GM21737 (cell line): ENCODE measurements at regions not wholly inside any gene's neighbourhood (a gene's known extent, or its start where the extent isn't known, plus 50 kb on each side); places are given as distances from the start of the nearest gene placed in this dataset.
A peak's percentile ranks its signal among the peaks of the same experiment; 100 is the strongest.

Experiments used
- ATAC-seq: cut with Tn5 transposase; IDR thresholded peaks from one replicate; pipeline ENCODE4 v1.9.1; 2021; ENCODE audit warnings: mild to moderate bottlenecking, moderate library complexity; ENCODE audit not compliant: unreplicated experiment

GRCh38 chr6:25035512-25036435 is 100.0 kb upstream of the RIPOR2 start:
- no peak for ATAC-seq

GRCh38 chr6:25036461-25036860 is 100.7 kb upstream of the RIPOR2 start:
- ATAC-seq: no peak

- ATAC-seq: no peak
These were observed 102.5 kb upstream of the RIPOR2 start for GRCh38 chr6:25038300-25038699.

GRCh38 chr6:25038999-25039398 is 103.2 kb upstream of the RIPOR2 start:
- ATAC-seq: no peak

GRCh38 chr6:25041485-25042035 is 105.8 kb upstream of the RIPOR2 start:
- ATAC-seq: peak; percentile 32

GRCh38 chr6:25042036-25042521 is 106.3 kb upstream of the RIPOR2 start:
- peak; percentile 67 for ATAC-seq

- ATAC-seq: peak; percentile 26
These were observed 106.8 kb upstream of the RIPOR2 start for GRCh38 chr6:25042536-25042935.

- ATAC-seq: no peak
These were observed 107.4 kb upstream of the RIPOR2 start for GRCh38 chr6:25042984-25043725.

- no peak for ATAC-seq
These were observed 108.1 kb upstream of the RIPOR2 start for GRCh38 chr6:25043892-25044291.

GRCh38 chr6:25046942-25047341 is 111.2 kb upstream of the RIPOR2 start:
- ATAC-seq: no peak

- no peak for ATAC-seq
These were observed 114.6 kb upstream of the RIPOR2 start for GRCh38 chr6:25050356-25050755.

GRCh38 chr6:25051083-25051482 is 115.3 kb upstream of the RIPOR2 start:
- no peak for ATAC-seq

GRCh38 chr6:25052181-25052580 is 116.4 kb upstream of the RIPOR2 start:
- no peak for ATAC-seq

- peak; percentile 75 for ATAC-seq
These were observed 118.2 kb upstream of the RIPOR2 start for GRCh38 chr6:25053875-25054371.

GRCh38 chr6:25054469-25054868 is 118.7 kb upstream of the RIPOR2 start:
- no peak for ATAC-seq

GRCh38 chr6:25056130-25056529 is 120.4 kb upstream of the RIPOR2 start:
- peak; percentile 47 for ATAC-seq

GRCh38 chr6:25057111-25057905 is 121.5 kb upstream of the RIPOR2 start:
- no peak for ATAC-seq

GRCh38 chr6:25058441-25058840 is 122.7 kb upstream of the RIPOR2 start:
- ATAC-seq: no peak

GRCh38 chr6:25058941-25059340 is 123.2 kb upstream of the RIPOR2 start:
- no peak for ATAC-seq

- ATAC-seq: no peak
These were observed 124.8 kb upstream of the RIPOR2 start for GRCh38 chr6:25060522-25060921.
